ENCODE measurements at regions not wholly inside any gene's neighbourhood (a gene's known extent, or its start where the extent isn't known, plus 50 kb on each side); places are given as distances from the start of the nearest gene placed in this dataset.

DNA sequence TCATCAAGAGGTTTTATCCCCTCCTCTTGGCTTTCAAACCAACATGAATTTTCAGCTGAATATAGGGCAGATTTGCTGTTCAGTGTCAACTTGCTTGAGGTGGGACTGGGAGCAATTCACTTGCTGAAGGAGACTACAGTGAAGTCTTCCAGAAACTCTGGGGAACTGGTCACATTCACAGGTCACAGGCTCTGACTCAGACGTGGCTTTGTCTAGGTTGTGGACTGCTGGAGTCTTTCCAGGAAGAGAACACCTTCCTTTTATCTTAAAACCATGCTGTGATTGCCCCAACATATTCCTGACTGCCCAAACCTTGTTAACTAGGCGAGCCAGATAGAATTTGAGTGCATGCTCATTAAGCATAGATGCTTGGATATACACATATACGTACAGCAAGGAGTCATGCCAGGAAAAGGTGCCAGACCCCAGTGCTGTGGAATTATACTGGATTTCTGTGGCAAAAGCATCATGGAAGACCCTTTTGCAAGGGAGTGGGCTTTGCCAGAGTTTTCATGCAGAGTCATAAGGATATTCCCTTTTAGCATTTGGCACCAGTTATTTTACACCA lies 399.1 kb upstream of the TBL1XR1 start:
- no peak for ATAC-seq (ENCODE audit: poor library complexity)
- Histone ChIP-seq H3K27me3 (ENCODE audit: control insufficient read depth in 1 of 2, insufficient read depth in 2 of 2, low read length in 2 of 2) (no peaks in the 10 kb centered on the region), H3K27ac (ENCODE audit: low read depth in 1 of 2, low read length in 2 of 2) (no peak overlapping the region), H3K9me3 (ENCODE audit: control insufficient read depth in 1 of 2, insufficient read depth in 1 of 2, low read length in 2 of 2) (no peaks in the 10 kb centered on the region), H3K36me3 (ENCODE audit: insufficient read depth, low read length) (no peaks in the 10 kb centered on the region), H3K4me1 (ENCODE audit: insufficient read depth, low read length) (peaks cover 41% of the 10 kb centered on the region), H3K4me3 (ENCODE audit: low read length) (no peak overlapping the region)
- TF ChIP-seq, protein P1, sequence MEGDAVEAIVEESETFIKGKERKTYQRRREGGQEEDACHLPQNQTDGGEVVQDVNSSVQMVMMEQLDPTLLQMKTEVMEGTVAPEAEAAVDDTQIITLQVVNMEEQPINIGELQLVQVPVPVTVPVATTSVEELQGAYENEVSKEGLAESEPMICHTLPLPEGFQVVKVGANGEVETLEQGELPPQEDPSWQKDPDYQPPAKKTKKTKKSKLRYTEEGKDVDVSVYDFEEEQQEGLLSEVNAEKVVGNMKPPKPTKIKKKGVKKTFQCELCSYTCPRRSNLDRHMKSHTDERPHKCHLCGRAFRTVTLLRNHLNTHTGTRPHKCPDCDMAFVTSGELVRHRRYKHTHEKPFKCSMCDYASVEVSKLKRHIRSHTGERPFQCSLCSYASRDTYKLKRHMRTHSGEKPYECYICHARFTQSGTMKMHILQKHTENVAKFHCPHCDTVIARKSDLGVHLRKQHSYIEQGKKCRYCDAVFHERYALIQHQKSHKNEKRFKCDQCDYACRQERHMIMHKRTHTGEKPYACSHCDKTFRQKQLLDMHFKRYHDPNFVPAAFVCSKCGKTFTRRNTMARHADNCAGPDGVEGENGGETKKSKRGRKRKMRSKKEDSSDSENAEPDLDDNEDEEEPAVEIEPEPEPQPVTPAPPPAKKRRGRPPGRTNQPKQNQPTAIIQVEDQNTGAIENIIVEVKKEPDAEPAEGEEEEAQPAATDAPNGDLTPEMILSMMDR (IDR thresholded peaks at IDR 0.05) = no peak
- H3K27me3 Mint-ChIP-seq = no peaks in the 10 kb centered on the region
- H3K27ac Mint-ChIP-seq = peak overlapping the region; percentile 96
- intact Hi-C loops (cut with DNase I, micrococcal nuclease) = loop anchor here in 1 of 2 experiments (5.0 to 10.0 kb wide), 5 partner anchors 48 to 544 kb away; partner anchors contain the start of gene TBL1XR1
- ChIA-PET CTCF (no interaction called here), POLR2A (interaction anchor here (2.0 to 3.0 kb wide), 3 partner anchors 9 to 236 kb away, joined by 11 to 27 read pairs (median 14); no protein-coding TSS in a partner anchor)
- H3K4me3 Mint-ChIP-seq = peak overlapping the region; percentile 36
- no peaks in the 10 kb centered on the region for H3K36me3 Mint-ChIP-seq (ENCODE audit: low read depth)
- H3K4me1 Mint-ChIP-seq (ENCODE audit: low read depth) = peaks cover 86% of the 10 kb centered on the region
- no peaks in the 10 kb centered on the region for H3K9me3 Mint-ChIP-seq
- DNase-seq = no peak

- DNase-seq (no peak), ATAC-seq (ENCODE audit: poor library complexity) (no peak)
- Histone ChIP-seq H3K27ac (ENCODE audit: low read depth in 1 of 2, low read length in 2 of 2) (peak overlapping the region; percentile 67 to 79), H3K4me3 (ENCODE audit: low read length) (no peak overlapping the region), H3K27me3 (ENCODE audit: control insufficient read depth in 1 of 2, insufficient read depth in 2 of 2, low read length in 2 of 2) (no peaks in the 10 kb centered on the region), H3K4me1 (ENCODE audit: insufficient read depth, low read length) (peaks cover 36% of the 10 kb centered on the region), H3K36me3 (ENCODE audit: insufficient read depth, low read length) (no peaks in the 10 kb centered on the region), H3K9me3 (ENCODE audit: control insufficient read depth in 1 of 2, insufficient read depth in 1 of 2, low read length in 2 of 2) (no peaks in the 10 kb centered on the region)
- H3K9me3 Mint-ChIP-seq = no peaks in the 10 kb centered on the region
- TF ChIP-seq, protein P1 (IDR thresholded peaks at IDR 0.05) = no peak
- CTCF ChIA-PET = no interaction called here
- H3K4me1 Mint-ChIP-seq (ENCODE audit: low read depth) = peaks cover 84% of the 10 kb centered on the region
- intact Hi-C loops (cut with DNase I, micrococcal nuclease) = loop anchor here in 1 of 2 experiments (5.0 to 10.0 kb wide), 5 partner anchors 48 to 545 kb away; partner anchors contain the start of gene TBL1XR1
- no peaks in the 10 kb centered on the region for H3K27me3 Mint-ChIP-seq
- POLR2A ChIA-PET = interaction anchor here (1.8 to 3.0 kb wide), 7 partner anchors 10 to 400 kb away, joined by 11 to 27 read pairs (median 14); partner anchors contain the start of gene TBL1XR1
- peak overlapping the region; percentile 96 for H3K27ac Mint-ChIP-seq
- H3K4me3 Mint-ChIP-seq = peak overlapping the region; percentile 83
- H3K36me3 Mint-ChIP-seq (ENCODE audit: low read depth) = no peaks in the 10 kb centered on the region
These were observed 399.6 kb upstream of the TBL1XR1 start for GRCh38 chr3:177596816-177597271.

- Histone ChIP-seq H3K4me3 (ENCODE audit: low read length) (peak overlapping the region; percentile 8), H3K4me1 (ENCODE audit: insufficient read depth, low read length) (peaks cover 37% of the 10 kb centered on the region), H3K27ac (ENCODE audit: low read depth in 1 of 2, low read length in 2 of 2) (peak overlapping the region; percentile 67 to 79), H3K36me3 (ENCODE audit: insufficient read depth, low read length) (no peaks in the 10 kb centered on the region), H3K27me3 (ENCODE audit: control insufficient read depth in 1 of 2, insufficient read depth in 2 of 2, low read length in 2 of 2) (no peaks in the 10 kb centered on the region), H3K9me3 (ENCODE audit: control insufficient read depth in 1 of 2, insufficient read depth in 1 of 2, low read length in 2 of 2) (no peaks in the 10 kb centered on the region)
- DNase-seq (peak in 7 of 14 experiments; percentile 3 to 85 (median 29)), ATAC-seq (ENCODE audit: poor library complexity) (peak; percentile 93)
- no peaks in the 10 kb centered on the region for H3K9me3 Mint-ChIP-seq
- H3K36me3 Mint-ChIP-seq (ENCODE audit: low read depth) = no peaks in the 10 kb centered on the region
- CTCF ChIA-PET = no interaction called here
- peak overlapping the region; percentile 83 for H3K4me3 Mint-ChIP-seq
- intact Hi-C loops (cut with DNase I, micrococcal nuclease) = loop anchor here in 1 of 2 experiments (5.0 to 10.0 kb wide), 5 partner anchors 47 to 545 kb away; partner anchors contain the start of gene TBL1XR1
- POLR2A ChIA-PET = interaction anchor here (1.0 to 3.0 kb wide), 14 partner anchors 9 to 452 kb away, joined by 3 to 27 read pairs (median 10); partner anchors contain the start of gene TBL1XR1
- H3K27me3 Mint-ChIP-seq = no peaks in the 10 kb centered on the region
- TF ChIP-seq, protein P1 (IDR thresholded peaks at IDR 0.05) = no peak
- peaks cover 84% of the 10 kb centered on the region for H3K4me1 Mint-ChIP-seq (ENCODE audit: low read depth)
- H3K27ac Mint-ChIP-seq = peak overlapping the region; percentile 96
These were observed 400.2 kb upstream of the TBL1XR1 start for GRCh38 chr3:177597311-177598096.
